ENCODE measurements at regions not wholly inside any gene's neighbourhood (a gene's known extent, or its start where the extent isn't known, plus 50 kb on each side); places are given as distances from the start of the nearest gene placed in this dataset.

GRCh38 chr7:51732951-51733350, 416.3 kb upstream of the COBL start:
- H3K4me1 Mint-ChIP-seq (ENCODE audit: low read depth) = peaks cover 5% of the 10 kb centered on the region
- H3K4me3 Mint-ChIP-seq (ENCODE audit: low read depth) = no peak overlapping the region
- H3K36me3 Mint-ChIP-seq (ENCODE audit: insufficient read depth) = peaks cover 3% of the 10 kb centered on the region
- no peak for DNase-seq (ENCODE audit: low spot score, unreplicated experiment)
- TF ChIP-seq, protein P1, sequence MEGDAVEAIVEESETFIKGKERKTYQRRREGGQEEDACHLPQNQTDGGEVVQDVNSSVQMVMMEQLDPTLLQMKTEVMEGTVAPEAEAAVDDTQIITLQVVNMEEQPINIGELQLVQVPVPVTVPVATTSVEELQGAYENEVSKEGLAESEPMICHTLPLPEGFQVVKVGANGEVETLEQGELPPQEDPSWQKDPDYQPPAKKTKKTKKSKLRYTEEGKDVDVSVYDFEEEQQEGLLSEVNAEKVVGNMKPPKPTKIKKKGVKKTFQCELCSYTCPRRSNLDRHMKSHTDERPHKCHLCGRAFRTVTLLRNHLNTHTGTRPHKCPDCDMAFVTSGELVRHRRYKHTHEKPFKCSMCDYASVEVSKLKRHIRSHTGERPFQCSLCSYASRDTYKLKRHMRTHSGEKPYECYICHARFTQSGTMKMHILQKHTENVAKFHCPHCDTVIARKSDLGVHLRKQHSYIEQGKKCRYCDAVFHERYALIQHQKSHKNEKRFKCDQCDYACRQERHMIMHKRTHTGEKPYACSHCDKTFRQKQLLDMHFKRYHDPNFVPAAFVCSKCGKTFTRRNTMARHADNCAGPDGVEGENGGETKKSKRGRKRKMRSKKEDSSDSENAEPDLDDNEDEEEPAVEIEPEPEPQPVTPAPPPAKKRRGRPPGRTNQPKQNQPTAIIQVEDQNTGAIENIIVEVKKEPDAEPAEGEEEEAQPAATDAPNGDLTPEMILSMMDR (IDR thresholded peaks at IDR 0.05; ENCODE audit: unreplicated experiment) = peak; percentile 47
- peaks cover 42% of the 10 kb centered on the region for H3K27me3 Mint-ChIP-seq
- H3K9me3 Mint-ChIP-seq (ENCODE audit: low read depth) = peaks cover 6% of the 10 kb centered on the region
- no peak overlapping the region for H3K27ac Mint-ChIP-seq

GRCh38 chr7:51732116-51732515, 415.5 kb upstream of the COBL start:
- Mint-ChIP-seq H3K36me3 (ENCODE audit: insufficient read depth) (peaks cover 3% of the 10 kb centered on the region), H3K27me3 (peaks cover 35% of the 10 kb centered on the region), H3K4me3 (ENCODE audit: low read depth) (no peak overlapping the region), H3K27ac (no peak overlapping the region), H3K4me1 (ENCODE audit: low read depth) (peaks cover 5% of the 10 kb centered on the region), H3K9me3 (ENCODE audit: low read depth) (peaks cover 6% of the 10 kb centered on the region)
- TF ChIP-seq, protein P1 (IDR thresholded peaks at IDR 0.05; ENCODE audit: unreplicated experiment) = no peak
- no peak for DNase-seq (ENCODE audit: low spot score, unreplicated experiment)

DNA sequence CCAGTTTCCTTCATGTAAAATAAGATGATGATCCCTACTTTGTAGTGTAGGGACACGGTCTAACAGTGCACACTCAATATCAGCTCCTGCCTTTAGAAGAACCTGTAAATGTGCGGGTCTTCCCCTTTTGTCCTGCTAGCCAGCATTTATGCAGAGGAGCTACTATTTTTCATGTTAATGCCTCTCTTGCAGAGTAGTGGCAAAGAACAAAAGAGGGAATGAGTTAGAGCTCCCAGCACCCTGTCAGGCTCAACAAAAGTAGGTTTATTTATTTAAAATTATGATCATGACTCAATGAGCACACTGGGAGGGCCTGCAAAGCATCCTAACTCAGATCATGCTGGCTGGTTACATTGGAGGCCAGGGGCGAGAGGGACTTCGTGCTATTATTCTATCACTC, 414.5 kb upstream of the COBL start:
- H3K27me3 Mint-ChIP-seq = peaks cover 30% of the 10 kb centered on the region

DNA sequence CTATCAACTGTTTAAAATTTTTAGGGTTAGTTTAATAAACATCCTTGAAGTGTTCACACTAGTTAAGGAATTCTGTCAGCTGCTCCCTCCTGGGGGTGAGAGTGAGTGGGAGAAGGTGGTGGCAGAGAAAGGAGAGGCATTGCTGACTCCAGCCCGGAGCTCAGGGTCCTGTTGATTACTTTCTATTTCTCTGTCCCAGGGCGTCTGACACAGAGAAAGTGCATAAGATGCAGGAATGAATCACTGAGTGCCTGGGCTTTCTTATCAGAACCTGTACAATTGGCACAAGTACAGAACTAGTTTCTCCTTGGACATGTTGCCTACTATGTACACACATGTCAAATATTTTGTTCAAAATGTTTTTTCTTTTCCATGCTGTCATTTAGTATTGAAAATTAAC, 410.8 kb upstream of the COBL start:
- H3K27me3 Mint-ChIP-seq = peaks cover 26% of the 10 kb centered on the region
- peaks cover 4% of the 10 kb centered on the region for H3K9me3 Mint-ChIP-seq (ENCODE audit: low read depth)
- TF ChIP-seq, protein P1 (IDR thresholded peaks at IDR 0.05; ENCODE audit: unreplicated experiment) = no peak
- no peaks in the 10 kb centered on the region for H3K36me3 Mint-ChIP-seq (ENCODE audit: insufficient read depth)
- no peak overlapping the region for H3K4me3 Mint-ChIP-seq (ENCODE audit: low read depth)
- no peak for DNase-seq (ENCODE audit: low spot score, unreplicated experiment)
- peaks cover 5% of the 10 kb centered on the region for H3K4me1 Mint-ChIP-seq (ENCODE audit: low read depth)
- no peak overlapping the region for H3K27ac Mint-ChIP-seq

More for the DNA sequence above, 414.5 kb upstream of the COBL start:
- Mint-ChIP-seq H3K4me3 (ENCODE audit: low read depth) (no peak overlapping the region), H3K9me3 (ENCODE audit: low read depth) (peaks cover 6% of the 10 kb centered on the region), H3K4me1 (ENCODE audit: low read depth) (peaks cover 5% of the 10 kb centered on the region), H3K36me3 (ENCODE audit: insufficient read depth) (peaks cover 3% of the 10 kb centered on the region), H3K27ac (no peak overlapping the region)
- no peak for DNase-seq (ENCODE audit: low spot score, unreplicated experiment)
- TF ChIP-seq, protein P1 (IDR thresholded peaks at IDR 0.05; ENCODE audit: unreplicated experiment) = no peak

DNA sequence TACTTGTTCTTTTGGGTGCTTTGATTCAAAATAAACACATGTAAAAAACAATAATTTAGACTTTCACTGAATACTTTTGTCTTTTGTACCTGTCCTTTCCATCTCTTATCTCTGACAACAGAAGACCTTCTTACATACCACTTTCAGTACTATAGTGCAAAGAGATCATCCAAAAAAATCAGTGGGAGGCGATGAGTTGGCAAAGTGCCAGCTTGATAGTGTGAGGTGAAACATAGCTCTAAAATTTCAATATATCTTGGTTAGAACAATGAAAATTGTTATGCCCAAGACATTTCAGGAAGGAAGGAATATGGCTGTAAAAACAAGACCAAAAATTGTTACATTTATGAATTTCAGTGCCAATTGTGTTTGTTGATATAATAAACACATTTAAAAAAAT, 390.2 kb upstream of the COBL start:
- Mint-ChIP-seq H3K4me1 (ENCODE audit: low read depth) (no peaks in the 10 kb centered on the region), H3K4me3 (ENCODE audit: low read depth) (no peak overlapping the region), H3K36me3 (ENCODE audit: insufficient read depth) (no peaks in the 10 kb centered on the region), H3K27me3 (no peaks in the 10 kb centered on the region), H3K9me3 (ENCODE audit: low read depth) (peaks cover 5% of the 10 kb centered on the region), H3K27ac (no peak overlapping the region)
- TF ChIP-seq, protein P1 (IDR thresholded peaks at IDR 0.05; ENCODE audit: unreplicated experiment) = no peak
- DNase-seq (ENCODE audit: low spot score, unreplicated experiment) = no peak

Data from progenitor cell of endocrine pancreas (in vitro differentiated cells).